SK-N-SH (cell line): ENCODE measurements at regions not wholly inside any gene's neighbourhood (a gene's known extent, or its start where the extent isn't known, plus 50 kb on each side); places are given as distances from the start of the nearest gene placed in this dataset.

Experiments
- CTCF ChIA-PET: fragments of 300-600, 350-600 bp; formaldehyde crosslinking; extraction: SDS; loops from one replicate; lab custom pipeline; 2021; lab: Yijun Ruan, JAX
- POLR2A ChIA-PET: fragments of 350-600 bp; sonication (Branson Sonifier 250); formaldehyde crosslinking; extraction: SDS; loops from one replicate; lab custom pipeline; 2020; ENCODE audit warnings: antibody characterized with exemption, inconsistent platforms; lab: Yijun Ruan, JAX
- DNase-seq: peaks from one replicate; pipeline ENCODE4 v3.0.0; 2012
- H2AFZ ChIP-seq: fragments of 200-600 bp; sonication (generic); 2 replicates; pipeline ENCODE4 v1.8.1; 2016; ENCODE audit warnings: antibody characterized with exemption, mild to moderate bottlenecking, low read depth
- H3F3A ChIP-seq: fragments of 200-600 bp; sonication (generic); replicated peaks from 2 replicates; pipeline ENCODE3; 2016; ENCODE audit warnings: antibody characterized with exemption, mild to moderate bottlenecking; ENCODE audit not compliant: insufficient read depth
- H3K27ac ChIP-seq, 2 experiments: fragments of 200-500 bp in 1 of 2; fragments of 200-600 bp in 1 of 2; sonication (Bioruptor generic) in 1 of 2; sonication (generic), shearing (Covaris generic) in 1 of 2; 2 replicates each; pipeline versions ENCODE4 v1.5.1 to v1.6.1; 2014 to 2016; ENCODE audit warnings: low read depth in 2 of 2, inconsistent platforms in 1 of 2, low read length in 1 of 2, mild to moderate bottlenecking in 1 of 2, mixed read lengths in 1 of 2
- H3K27me3 ChIP-seq: fragments of 200-600 bp; sonication (generic), shearing (Covaris generic); 2 replicates; pipeline ENCODE4 v1.6.1; 2016; ENCODE audit warnings: mixed run types; ENCODE audit not compliant: insufficient read depth
- H3K36me3 ChIP-seq, 2 experiments: fragments of 200-500 bp in 1 of 2; fragments of 200-600 bp in 1 of 2; sonication (Bioruptor generic) in 1 of 2; sonication (generic) in 1 of 2; replicated peaks in 1 of 2; 2 replicates each; pipeline versions ENCODE3 to v1.5.1; 2014 to 2016; ENCODE audit warnings: low read length in 1 of 2, mild to moderate bottlenecking in 1 of 2; ENCODE audit not compliant: insufficient read depth in 2 of 2, control insufficient read depth in 1 of 2
- H3K4me1 ChIP-seq, 2 experiments: fragments of 200-500 bp in 1 of 2; fragments of 200-600 bp in 1 of 2; sonication (Bioruptor generic) in 1 of 2; sonication (generic), shearing (Covaris generic) in 1 of 2; 2 replicates each; pipeline versions ENCODE4 v1.5.1 to v1.6.1; 2014 to 2016; ENCODE audit warnings: low read depth in 1 of 2, low read length in 1 of 2, mixed run types in 1 of 2; ENCODE audit not compliant: insufficient read depth in 2 of 2, control insufficient read depth in 1 of 2
- H3K4me2 ChIP-seq: fragments of 200-600 bp; sonication (generic), shearing (Covaris generic); 2 replicates; pipeline ENCODE4 v1.6.1; 2017; ENCODE audit warnings: mixed run types
- H3K4me3 ChIP-seq, 2 experiments: fragments of 200-500 bp in 1 of 2; fragments of 200-600 bp in 1 of 2; sonication (Bioruptor generic) in 1 of 2; sonication (generic), shearing (Covaris generic) in 1 of 2; 2 replicates each; pipeline versions ENCODE4 v1.5.1 to v1.8.1; 2014 to 2016; ENCODE audit warnings: low read depth in 2 of 2, inconsistent platforms in 1 of 2, low read length in 1 of 2, mild to moderate bottlenecking in 1 of 2, mixed read lengths in 1 of 2, moderate library complexity in 1 of 2
- H3K79me2 ChIP-seq: fragments of 200-600 bp; sonication (generic); 2 replicates; pipeline ENCODE4 v1.8.1; 2017; ENCODE audit warnings: mild to moderate bottlenecking; ENCODE audit not compliant: insufficient read depth
- H3K9ac ChIP-seq: fragments of 200-600 bp; sonication (generic); 2 replicates; pipeline ENCODE4 v1.6.1; 2017; ENCODE audit warnings: mixed run types
- H3K9me2 ChIP-seq: fragments of 200-600 bp; sonication (generic); 2 replicates; pipeline ENCODE4 v1.6.1; 2017; ENCODE audit warnings: mixed run types
- H3K9me3 ChIP-seq: fragments of 200-600 bp; sonication (generic); 2 replicates; pipeline ENCODE4 v1.6.1; 2017; ENCODE audit warnings: mixed run types, mild to moderate bottlenecking, moderate library complexity
- H4K20me1 ChIP-seq: fragments of 200-600 bp; sonication (generic); 2 replicates; pipeline ENCODE4 v1.6.1; 2017; ENCODE audit warnings: mild to moderate bottlenecking, mixed run types; ENCODE audit not compliant: insufficient read depth
- CHD2 ChIP-seq: fragments of 150-350 bp; IDR thresholded peaks from 2 replicates; pipeline ENCODE4 v1.6.1; 2018; ENCODE audit warnings: low read length; ENCODE audit not compliant: partially characterized antibody
- EP300 ChIP-seq, 2 experiments: IDR thresholded peaks; 2 replicates each; pipeline versions ENCODE4 v1.4.0 to v1.6.1; 2012; ENCODE audit warnings: borderline replicate concordance in 1 of 2, low read depth in 1 of 2, low read length in 1 of 2
- FOXJ3 ChIP-seq: sonication (generic); formaldehyde crosslinking; IDR thresholded peaks from 2 replicates; pipeline ENCODE4 v1.5.1; 2020; ENCODE audit warnings: mild to moderate bottlenecking, missing genetic modification reagents
- GABPA ChIP-seq: IDR thresholded peaks from 2 replicates; pipeline ENCODE4 v1.4.0; 2012; ENCODE audit warnings: low read depth, mild to moderate bottlenecking
- MEF2A ChIP-seq: IDR thresholded peaks from 2 replicates; pipeline ENCODE4 v1.4.0; 2012; ENCODE audit warnings: low read depth, borderline replicate concordance
- MXI1 ChIP-seq: IDR thresholded peaks from 2 replicates; pipeline ENCODE4 v1.6.1; 2012; ENCODE audit warnings: mild to moderate bottlenecking, low read depth, low read length, improper control_type of control experiment
- NFIC ChIP-seq: IDR thresholded peaks from 2 replicates; pipeline ENCODE4 v1.4.0; 2012; ENCODE audit warnings: borderline replicate concordance
- POLR2AphosphoS5 ChIP-seq: IDR thresholded peaks from 2 replicates; pipeline ENCODE4 v1.6.1; 2012; ENCODE audit warnings: low read depth, low read length
- RAD21 ChIP-seq: IDR thresholded peaks from 2 replicates; pipeline ENCODE4 v1.6.1; 2012; ENCODE audit warnings: mild to moderate bottlenecking, low read length
- RCOR1 ChIP-seq: fragments of 150-350 bp; IDR thresholded peaks from 2 replicates; pipeline ENCODE4 v1.6.1; 2017; ENCODE audit warnings: antibody characterized with exemption, low read length
- RFX5 ChIP-seq: IDR thresholded peaks from 2 replicates; pipeline ENCODE4 v1.6.1; 2012; ENCODE audit warnings: mild to moderate bottlenecking, improper control_type of control experiment, low read length
- RXRA ChIP-seq: IDR thresholded peaks from 2 replicates; pipeline ENCODE4 v1.4.0; 2012; ENCODE audit warnings: low read depth, mild to moderate bottlenecking, borderline replicate concordance
- SIN3A ChIP-seq: IDR thresholded peaks from 2 replicates; pipeline ENCODE4 v1.6.1; 2012; ENCODE audit warnings: low read depth, mild to moderate bottlenecking, low read length, moderate library complexity, borderline replicate concordance
- SMC3 ChIP-seq: IDR thresholded peaks from 2 replicates; pipeline ENCODE4 v1.6.1; 2012; ENCODE audit warnings: low read depth, low read length, improper control_type of control experiment
- TAF1 ChIP-seq: IDR thresholded peaks from 2 replicates; pipeline ENCODE4 v1.6.1; 2012; ENCODE audit warnings: low read depth, mild to moderate bottlenecking, low read length, moderate library complexity, borderline replicate concordance
- TCF12 ChIP-seq: IDR thresholded peaks from 2 replicates; pipeline ENCODE4 v1.4.0; 2012
- TEAD4 ChIP-seq: IDR thresholded peaks from 2 replicates; pipeline ENCODE4 v1.4.0; 2012; ENCODE audit warnings: mild to moderate bottlenecking, borderline replicate concordance; ENCODE audit not compliant: insufficient read depth
- USF1 ChIP-seq: IDR thresholded peaks from 2 replicates; pipeline ENCODE4 v1.4.0; 2012; ENCODE audit warnings: low read depth, borderline replicate concordance
- YY1 ChIP-seq: IDR thresholded peaks from 2 replicates; pipeline ENCODE4 v1.4.0; 2012; ENCODE audit warnings: low read depth, mild to moderate bottlenecking
- ZBTB33 ChIP-seq: IDR thresholded peaks from 2 replicates; pipeline ENCODE4 v1.4.0; 2012; ENCODE audit warnings: low read depth, borderline replicate concordance
- WGBS: methylation state at CpG from one replicate; pipeline ENCODE4 v1.1.6; 2017; ENCODE audit warnings: low lambda C conversion rate; 5-methylcytosine and 5-hydroxymethylcytosine counted together
- TF ChIP-seq, protein P1 (sequence below): fragments of 150-350 bp; IDR thresholded peaks from 2 replicates; pipeline ENCODE4 v1.6.1; 2016; ENCODE audit warnings: mild to moderate bottlenecking, low read depth, low read length

GRCh38 chr22:48884324-48884723 lies 943.3 kb downstream of the BRD1 start:
- Histone ChIP-seq H3K9me2 (no peaks in the 10 kb centered on the region), H3K9me3 (no peaks in the 10 kb centered on the region), H3K4me2 (no peak overlapping the region), H3K4me3 (no peak overlapping the region), H3F3A (no peaks in the 10 kb centered on the region), H3K27ac (no peak overlapping the region), H3K27me3 (no peaks in the 10 kb centered on the region), H3K4me1 (no peaks in the 10 kb centered on the region), H3K9ac (no peak overlapping the region), H3K79me2 (no peaks in the 10 kb centered on the region), H4K20me1 (no peaks in the 10 kb centered on the region), H3K36me3 (no peaks in the 10 kb centered on the region), H2AFZ (no peak overlapping the region)
- no peak for TF ChIP-seq RFX5
- no peak for TF ChIP-seq CHD2
- TF ChIP-seq TEAD4 = no peak
- TF ChIP-seq GABPA = no peak
- no peak for TF ChIP-seq RAD21
- no peak for TF ChIP-seq MEF2A
- no peak for TF ChIP-seq RXRA
- no peak for TF ChIP-seq USF1
- TF ChIP-seq NFIC = no peak
- no peak for TF ChIP-seq ZBTB33
- TF ChIP-seq YY1 = no peak
- TF ChIP-seq TCF12 = no peak
- TF ChIP-seq, protein P1, sequence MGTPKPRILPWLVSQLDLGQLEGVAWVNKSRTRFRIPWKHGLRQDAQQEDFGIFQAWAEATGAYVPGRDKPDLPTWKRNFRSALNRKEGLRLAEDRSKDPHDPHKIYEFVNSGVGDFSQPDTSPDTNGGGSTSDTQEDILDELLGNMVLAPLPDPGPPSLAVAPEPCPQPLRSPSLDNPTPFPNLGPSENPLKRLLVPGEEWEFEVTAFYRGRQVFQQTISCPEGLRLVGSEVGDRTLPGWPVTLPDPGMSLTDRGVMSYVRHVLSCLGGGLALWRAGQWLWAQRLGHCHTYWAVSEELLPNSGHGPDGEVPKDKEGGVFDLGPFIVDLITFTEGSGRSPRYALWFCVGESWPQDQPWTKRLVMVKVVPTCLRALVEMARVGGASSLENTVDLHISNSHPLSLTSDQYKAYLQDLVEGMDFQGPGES = no peak
- no peak for TF ChIP-seq EP300 (IDR thresholded peaks at IDR 0.05; ENCODE audit: borderline replicate concordance in 1 of 2, low read depth in 1 of 2, low read length in 1 of 2)
- POLR2A ChIA-PET = no interaction called here
- whole genome bisulfite sequencing = 31% methylated on average over 12 of the region's 12 CpGs
- CTCF ChIA-PET = no interaction called here
- no peak for DNase-seq

- no peak overlapping the region for H2AFZ ChIP-seq
- no peak overlapping the region for H3K4me2 ChIP-seq
- H3K4me1 ChIP-seq = no peaks in the 10 kb centered on the region
- WGBS = 30% methylated on average over 15 of the region's 20 CpGs
- no peaks in the 10 kb centered on the region for H3K79me2 ChIP-seq
- no peak overlapping the region for H3K9ac ChIP-seq
- no peaks in the 10 kb centered on the region for H3F3A ChIP-seq
- no peaks in the 10 kb centered on the region for H3K9me3 ChIP-seq
- no peaks in the 10 kb centered on the region for H4K20me1 ChIP-seq
- H3K27me3 ChIP-seq = no peaks in the 10 kb centered on the region
- no peak for DNase-seq
- POLR2A ChIA-PET = no interaction called here
- no peaks in the 10 kb centered on the region for H3K36me3 ChIP-seq
- H3K4me3 ChIP-seq = no peak overlapping the region
- H3K27ac ChIP-seq = no peak overlapping the region
- CTCF ChIA-PET = no interaction called here
- H3K9me2 ChIP-seq = no peaks in the 10 kb centered on the region
- no peak for TF ChIP-seq FOXJ3 (CRISPR knock-in tag)
- TF ChIP-seq SMC3 = no peak
- TF ChIP-seq MXI1 = no peak
- no peak for TF ChIP-seq POLR2AphosphoS5
- no peak for TF ChIP-seq TEAD4
- TF ChIP-seq TAF1 = no peak
- no peak for TF ChIP-seq RCOR1
- TF ChIP-seq ZBTB33 = no peak
- TF ChIP-seq SIN3A = no peak
Observed at GRCh38 chr22:48883211-48883960, 944.3 kb downstream of the BRD1 start.
